Neuronal stem cell (in vitro differentiated cells): ENCODE measurements at regions not wholly inside any gene's neighbourhood (a gene's known extent, or its start where the extent isn't known, plus 50 kb on each side); places are given as distances from the start of the nearest gene placed in this dataset.

Experiments
- DNase-seq: peaks from one replicate; pipeline ENCODE4 v3.0.0-alpha.2; 2013; ENCODE audit warnings: low spot score
- H2AFZ ChIP-seq: one replicate; pipeline ENCODE4 v1.6.1; 2013; ENCODE audit warnings: mild to moderate bottlenecking, low read length, inconsistent platforms
- H2AK5ac ChIP-seq: 2 replicates; pipeline ENCODE4 v1.6.1; 2013; ENCODE audit warnings: low read depth, mild to moderate bottlenecking, inconsistent platforms, low read length, moderate library complexity, mixed read lengths
- H2BK120ac ChIP-seq: 2 replicates; pipeline ENCODE4 v1.6.1; 2013; ENCODE audit warnings: low read depth, mild to moderate bottlenecking, inconsistent platforms, low read length, moderate library complexity, mixed read lengths
- H2BK12ac ChIP-seq: one replicate; pipeline ENCODE4 v1.6.1; 2013; ENCODE audit warnings: low read length, inconsistent platforms
- H2BK15ac ChIP-seq: 2 replicates; pipeline ENCODE4 v1.6.1; 2013; ENCODE audit warnings: mild to moderate bottlenecking, low read length, inconsistent platforms, mixed read lengths
- H2BK5ac ChIP-seq: one replicate; pipeline ENCODE4 v1.6.1; 2013; ENCODE audit warnings: inconsistent platforms, mild to moderate bottlenecking, low read length, moderate library complexity
- H3K14ac ChIP-seq: one replicate; pipeline ENCODE4 v1.6.1; 2013; ENCODE audit warnings: low read length, inconsistent platforms
- H3K18ac ChIP-seq: 2 replicates; pipeline ENCODE4 v1.6.1; 2013; ENCODE audit warnings: low read length, inconsistent platforms
- H3K23ac ChIP-seq: 2 replicates; pipeline ENCODE4 v1.6.1; 2013; ENCODE audit warnings: low read depth, mild to moderate bottlenecking, mixed read lengths, low read length, inconsistent platforms; ENCODE audit not compliant: poor library complexity
- H3K27ac ChIP-seq: replicated peaks from 3 replicates; pipeline ENCODE4 v1.5.1; 2013; ENCODE audit warnings: low read length, inconsistent platforms
- H3K27me3 ChIP-seq, 3 experiments: 2 replicates each; pipeline ENCODE4 v1.6.1; 2013; ENCODE audit warnings: low read length in 3 of 3, mild to moderate bottlenecking in 2 of 3, inconsistent platforms in 1 of 3, low read depth in 1 of 3, mixed read lengths in 1 of 3, moderate library complexity in 1 of 3; ENCODE audit not compliant: control insufficient read depth in 3 of 3, insufficient read depth in 3 of 3
- H3K36me3 ChIP-seq, 2 donors: replicated peaks in 1 of 2; 2 replicates each; pipeline ENCODE4 v1.6.1; 2013; ENCODE audit warnings: low read length in 2 of 2; ENCODE audit not compliant: control insufficient read depth in 2 of 2, insufficient read depth in 2 of 2
- H3K4ac ChIP-seq: 2 replicates; pipeline ENCODE4 v1.6.1; 2013; ENCODE audit warnings: inconsistent platforms, mild to moderate bottlenecking, low read length, moderate library complexity
- H3K4me1 ChIP-seq, 2 donors: 1 replicate in 1 of 2; 2 replicates in 1 of 2; pipeline ENCODE4 v1.6.1; 2013; ENCODE audit warnings: low read length in 2 of 2, low read depth in 1 of 2; ENCODE audit not compliant: control insufficient read depth in 2 of 2, insufficient read depth in 1 of 2
- H3K4me2 ChIP-seq: one replicate; pipeline ENCODE4 v1.6.1; 2013; ENCODE audit warnings: mild to moderate bottlenecking, low read length, inconsistent platforms; ENCODE audit not compliant: insufficient read depth, poor library complexity, severe bottlenecking
- H3K4me3 ChIP-seq, 2 donors: 2 replicates each; pipeline ENCODE4 v1.5.1; 2013; ENCODE audit warnings: low read length in 2 of 2, mild to moderate bottlenecking in 2 of 2, inconsistent platforms in 1 of 2, moderate library complexity in 1 of 2
- H3K79me1 ChIP-seq: one replicate; pipeline ENCODE4 v1.6.1; 2013; ENCODE audit warnings: low read depth, mild to moderate bottlenecking, inconsistent platforms, low read length, moderate library complexity
- H3K9ac ChIP-seq: one replicate; pipeline ENCODE4 v1.6.1; 2013; ENCODE audit warnings: mild to moderate bottlenecking, low read depth, low read length, inconsistent platforms; ENCODE audit not compliant: poor library complexity
- H3K9me3 ChIP-seq, 2 donors: replicated peaks in 1 of 2; 2 replicates each; pipeline versions ENCODE3 to v1.6.1; 2013; ENCODE audit warnings: low read length in 2 of 2, mild to moderate bottlenecking in 2 of 2, inconsistent platforms in 1 of 2, low read depth in 1 of 2, mixed read lengths in 1 of 2, moderate library complexity in 1 of 2; ENCODE audit not compliant: control insufficient read depth in 2 of 2, insufficient read depth in 1 of 2
- H4K8ac ChIP-seq: one replicate; pipeline ENCODE4 v1.6.1; 2013; ENCODE audit warnings: low read depth, mild to moderate bottlenecking, inconsistent platforms, low read length, moderate library complexity
- H4K91ac ChIP-seq: one replicate; pipeline ENCODE4 v1.6.1; 2013; ENCODE audit warnings: low read length, low read depth, mild to moderate bottlenecking, inconsistent platforms; ENCODE audit not compliant: poor library complexity
- WGBS, 2 donors: extraction: QIAGEN DNeasy Blood & Tissue Kit; methylation state at CpG; one replicate each; pipeline ENCODE4 v1.1.7; 2013; ENCODE audit warnings: missing lambda C conversion rate in 2 of 2, mixed read lengths in 1 of 2; ENCODE audit not compliant: insufficient read length in 2 of 2, insufficient replicate concordance in 1 of 2; ENCODE audit errors: extremely low coverage in 2 of 2; 5-methylcytosine and 5-hydroxymethylcytosine counted together

GRCh38 chr12:25743679-25744215, 190.7 kb upstream of the LMNTD1 start:
- H3K79me1 ChIP-seq: no peaks in the 10 kb centered on the region
- H2BK120ac ChIP-seq: no peak overlapping the region
- H2AFZ ChIP-seq: peak overlapping the region; percentile 3
- no peaks in the 10 kb centered on the region for H3K9me3 ChIP-seq
- peaks cover 0 to 4% of the 10 kb centered on the region in 2 donors for H3K4me1 ChIP-seq
- no peak overlapping the region for H2BK5ac ChIP-seq
- H3K4ac ChIP-seq: no peak overlapping the region
- H3K14ac ChIP-seq: no peak overlapping the region
- H3K4me2 ChIP-seq: no peak overlapping the region
- H4K91ac ChIP-seq: no peak overlapping the region
- H3K18ac ChIP-seq: no peak overlapping the region
- H4K8ac ChIP-seq: no peak overlapping the region
- no peak overlapping the region for H3K4me3 ChIP-seq
- H2BK15ac ChIP-seq: no peak overlapping the region
- WGBS, 2 donors: no CpG with 5 or more reads among the region's 5 CpGs
- H2BK12ac ChIP-seq: no peak overlapping the region
- H3K23ac ChIP-seq: no peak overlapping the region
- no peak overlapping the region for H3K27ac ChIP-seq
- no peak for DNase-seq
- no peak overlapping the region for H3K9ac ChIP-seq
- no peaks in the 10 kb centered on the region for H3K36me3 ChIP-seq
- H2AK5ac ChIP-seq: no peak overlapping the region
- H3K27me3 ChIP-seq: no peaks in the 10 kb centered on the region

- Histone ChIP-seq H2BK5ac (no peak overlapping the region), H3K4me1 (peaks cover 0 to 4% of the 10 kb centered on the region in 2 donors), H2AK5ac (no peak overlapping the region), H2BK12ac (no peak overlapping the region), H3K4me3 (no peak overlapping the region), H3K18ac (no peak overlapping the region), H3K23ac (no peak overlapping the region), H3K27ac (no peak overlapping the region), H3K14ac (no peak overlapping the region), H3K9me3 (no peaks in the 10 kb centered on the region), H4K8ac (no peak overlapping the region), H3K27me3 (no peaks in the 10 kb centered on the region), H3K9ac (no peak overlapping the region), H2BK15ac (no peak overlapping the region), H3K4me2 (no peak overlapping the region), H3K36me3 (no peaks in the 10 kb centered on the region), H3K4ac (no peak overlapping the region), H2BK120ac (no peak overlapping the region), H3K79me1 (no peaks in the 10 kb centered on the region), H4K91ac (no peak overlapping the region), H2AFZ (peak overlapping the region; percentile 11)
- DNase-seq: no peak
- no CpG with 5 or more reads among the region's 4 CpGs for WGBS, 2 donors
Measured at GRCh38 chr12:25744313-25744712, 191.2 kb upstream of the LMNTD1 start.

DNA sequence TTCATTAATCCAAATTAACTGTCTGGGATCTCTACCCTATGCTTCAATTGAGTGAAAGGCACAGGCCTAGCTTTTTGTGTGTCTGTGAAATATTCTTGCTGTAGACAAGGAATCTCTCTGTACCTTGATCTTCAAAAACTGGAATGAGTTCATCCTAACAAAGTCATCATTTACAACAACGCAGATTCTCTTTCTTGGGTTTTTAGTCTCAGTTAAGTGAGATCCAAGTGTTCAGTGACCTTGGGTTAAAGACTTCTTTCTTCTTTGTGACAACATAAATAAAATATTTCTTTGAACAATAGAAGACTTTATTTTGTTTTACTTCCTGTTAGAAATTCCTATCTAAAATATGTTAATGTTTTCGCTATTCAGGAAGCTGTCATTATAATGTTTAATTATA, 192.2 kb upstream of the LMNTD1 start:
- Histone ChIP-seq H2AK5ac (no peak overlapping the region), H3K4me3 (no peak overlapping the region), H3K27ac (no peak overlapping the region), H2BK12ac (no peak overlapping the region), H3K9me3 (no peaks in the 10 kb centered on the region), H4K91ac (no peak overlapping the region), H3K14ac (no peak overlapping the region), H3K18ac (no peak overlapping the region), H2BK120ac (no peak overlapping the region), H2BK15ac (no peak overlapping the region), H3K4ac (no peak overlapping the region), H3K23ac (no peak overlapping the region), H3K36me3 (no peaks in the 10 kb centered on the region), H2AFZ (no peak overlapping the region), H3K27me3 (no peaks in the 10 kb centered on the region), H2BK5ac (no peak overlapping the region), H3K9ac (no peak overlapping the region), H3K79me1 (no peaks in the 10 kb centered on the region), H4K8ac (no peak overlapping the region), H3K4me1 (peaks cover 0 to 4% of the 10 kb centered on the region in 2 donors), H3K4me2 (no peak overlapping the region)
- WGBS, 2 donors: no CpG with 5 or more reads among the region's 2 CpGs
- DNase-seq: no peak

GRCh38 chr12:25746131-25746530, 193.0 kb upstream of the LMNTD1 start:
- Histone ChIP-seq H4K8ac (no peak overlapping the region), H2BK120ac (no peak overlapping the region), H2BK15ac (no peak overlapping the region), H3K4me2 (no peak overlapping the region), H2BK12ac (no peak overlapping the region), H3K4me1 (peaks cover 0 to 4% of the 10 kb centered on the region in 2 donors), H3K4ac (no peak overlapping the region), H3K18ac (no peak overlapping the region), H2AK5ac (no peak overlapping the region), H3K14ac (no peak overlapping the region), H3K23ac (no peak overlapping the region), H3K27me3 (no peaks in the 10 kb centered on the region), H3K9me3 (no peaks in the 10 kb centered on the region), H2BK5ac (no peak overlapping the region), H3K4me3 (no peak overlapping the region), H3K27ac (no peak overlapping the region), H2AFZ (no peak overlapping the region), H4K91ac (no peak overlapping the region), H3K79me1 (no peaks in the 10 kb centered on the region), H3K9ac (no peak overlapping the region), H3K36me3 (no peaks in the 10 kb centered on the region)
- DNase-seq: no peak
